Fibroblast of gingiva (primary cell): ENCODE measurements at regions not wholly inside any gene's neighbourhood (a gene's known extent, or its start where the extent isn't known, plus 50 kb on each side); places are given as distances from the start of the nearest gene placed in this dataset.
A peak's percentile ranks its signal among the peaks of the same experiment; 100 is the strongest.
"Not testable (repeated sequence)": the region's sequence is repeated elsewhere in the genome, so short reads cannot be mapped to it uniquely, and the experiment has no call there.

Experiments used
- DNase-seq: peaks from one replicate; pipeline ENCODE4 v3.0.0-alpha.2; 2011; ENCODE audit warnings: low read depth

- peak; percentile 51 for DNase-seq
These were observed 405.4 kb upstream of the ACTBL2 start for GRCh38 chr5:57887851-57888621.

DNA sequence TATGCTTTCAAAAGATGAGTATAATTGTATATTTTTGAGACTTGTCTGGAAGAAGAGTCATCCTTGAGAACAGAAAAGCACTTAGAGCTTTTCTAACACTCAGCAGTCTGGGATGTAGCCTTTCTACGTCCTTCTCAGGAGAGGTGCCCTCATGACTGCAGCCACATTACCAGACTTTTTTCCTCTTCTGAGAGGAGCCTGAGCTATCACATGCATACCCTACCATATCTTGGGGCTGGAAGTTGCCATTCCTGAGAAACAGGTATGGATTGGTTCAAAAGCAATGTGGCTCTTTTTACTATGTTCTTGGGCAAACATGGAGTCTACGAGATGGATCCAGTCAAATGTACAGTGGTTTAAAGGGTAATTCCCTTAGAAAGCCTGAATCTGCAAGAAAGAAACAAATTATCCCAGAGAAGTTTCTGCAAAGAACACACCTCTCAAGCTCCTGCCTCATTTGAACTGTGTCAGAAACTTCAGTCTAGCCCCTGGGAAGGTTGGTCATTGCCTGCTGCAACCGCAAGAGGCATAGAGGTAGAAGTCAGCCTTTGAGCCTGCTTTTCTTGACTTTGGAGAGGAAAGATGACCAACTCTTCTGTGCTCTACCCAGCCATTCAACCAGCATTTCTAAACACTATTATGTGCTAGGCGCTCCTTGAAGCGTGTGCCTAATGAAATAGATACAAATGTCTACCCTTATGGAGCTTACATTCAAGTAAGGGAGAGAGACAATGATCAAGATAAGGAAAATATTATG, 401.9 kb upstream of the ACTBL2 start:
- DNase-seq: no peak

GRCh38 chr5:57880216-57880615, 397.6 kb upstream of the ACTBL2 start:
- no peak for DNase-seq

GRCh38 chr5:57878301-57878722, 395.7 kb upstream of the ACTBL2 start:
- no peak for DNase-seq

GRCh38 chr5:57871496-57871895, 388.9 kb upstream of the ACTBL2 start:
- DNase-seq: no peak

GRCh38 chr5:57870267-57870666, 387.7 kb upstream of the ACTBL2 start:
- not testable (repeated sequence) for DNase-seq

DNA sequence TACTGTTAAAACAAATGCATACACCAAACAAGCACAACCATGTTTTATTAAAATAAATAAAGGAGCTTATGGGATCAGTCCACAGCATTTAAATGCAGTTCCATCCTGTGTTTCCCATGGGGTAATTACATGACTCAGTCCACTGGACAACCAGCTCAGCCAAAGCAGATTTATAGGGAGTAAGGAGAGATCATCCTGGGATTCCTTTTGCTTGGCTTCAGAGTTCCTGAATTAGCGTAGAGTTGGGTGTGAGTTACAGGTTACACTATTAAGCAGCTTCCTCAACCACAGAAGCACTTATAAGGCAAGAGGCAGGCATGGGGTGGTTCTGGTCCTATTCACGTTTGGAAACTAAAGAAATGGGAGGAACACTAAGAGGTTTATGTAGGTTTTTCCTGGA, 381.1 kb upstream of the ACTBL2 start:
- DNase-seq: no peak

- no peak for DNase-seq
These were observed 380.3 kb upstream of the ACTBL2 start for GRCh38 chr5:57862942-57863341.

GRCh38 chr5:57862471-57862911, 379.9 kb upstream of the ACTBL2 start:
- DNase-seq: no peak

DNA sequence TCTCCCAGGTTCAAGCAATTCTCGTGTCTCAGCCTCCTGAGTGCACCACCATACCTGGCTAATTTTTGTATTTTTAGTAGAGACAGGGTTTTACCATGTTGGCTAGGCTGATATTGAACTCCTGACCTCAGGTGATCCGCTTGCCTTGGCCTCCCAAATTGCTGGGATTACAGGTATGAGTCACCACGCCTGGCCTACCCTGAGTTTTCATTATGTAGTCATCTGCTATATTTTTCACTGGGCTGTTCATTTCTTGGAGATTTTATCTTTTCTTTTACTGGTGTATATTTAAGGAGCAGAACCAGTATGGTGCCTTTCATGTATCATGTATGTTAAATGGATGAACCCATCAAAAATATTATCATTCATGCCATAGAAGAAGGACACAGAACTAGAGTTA, 377.0 kb upstream of the ACTBL2 start:
- DNase-seq: no peak

DNA sequence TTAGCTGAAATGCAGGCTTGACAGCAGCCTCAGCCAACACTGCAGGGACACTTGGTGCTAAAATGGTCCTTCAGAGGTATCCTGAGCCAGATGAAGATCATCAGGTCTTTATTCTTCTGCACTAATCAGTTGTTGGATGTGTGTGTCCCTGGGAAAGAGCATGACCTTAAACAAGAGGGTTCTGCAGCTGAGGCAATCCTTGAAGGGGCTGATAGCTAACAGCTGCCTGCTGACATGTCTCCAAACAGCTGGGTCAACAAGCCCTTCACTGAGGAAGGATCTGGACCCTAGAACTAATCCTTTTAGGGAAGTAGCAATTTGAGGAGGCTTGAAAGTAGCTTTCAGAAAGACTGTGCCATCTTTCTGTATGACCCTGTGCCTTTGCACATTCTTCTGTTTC, 376.3 kb upstream of the ACTBL2 start:
- no peak for DNase-seq

DNA sequence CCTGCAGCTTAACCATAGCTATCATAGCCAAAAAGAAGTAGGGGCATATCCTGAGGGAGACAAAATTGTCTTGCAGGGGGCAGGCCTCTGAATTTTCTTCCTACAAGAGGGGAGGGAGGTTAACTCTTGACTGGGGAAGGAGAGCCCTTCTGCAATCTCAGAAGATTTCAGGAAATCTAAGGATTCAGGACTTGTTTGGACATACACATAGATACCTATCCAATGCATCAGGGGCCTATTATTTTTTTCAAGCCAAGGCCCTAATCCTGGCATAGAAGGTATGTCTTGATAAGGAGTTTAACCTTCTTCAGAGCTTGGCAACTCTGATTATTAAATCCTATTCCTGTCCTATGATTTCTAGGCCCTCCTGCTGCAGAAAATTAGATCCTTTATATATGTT, 375.1 kb upstream of the ACTBL2 start:
- no peak for DNase-seq

DNA sequence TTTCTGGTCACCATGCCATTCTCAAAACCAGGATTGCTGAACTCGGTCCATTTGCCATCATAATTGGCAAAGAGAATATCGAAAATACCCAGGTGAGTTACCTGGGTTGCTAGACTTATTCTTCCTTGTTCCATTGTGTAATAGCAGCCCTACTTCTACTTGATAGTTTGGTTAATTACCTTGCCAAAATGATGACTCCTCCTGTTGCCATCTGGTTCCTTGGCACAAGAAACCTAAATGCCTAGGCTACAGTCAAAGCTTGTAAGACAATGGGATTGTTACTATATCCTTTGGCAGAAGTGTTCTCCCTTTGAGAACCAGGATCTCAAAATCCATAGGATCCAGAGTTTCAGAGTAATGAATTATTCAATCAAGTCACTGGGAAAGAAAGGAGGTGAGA, 373.2 kb upstream of the ACTBL2 start:
- DNase-seq: no peak

DNA sequence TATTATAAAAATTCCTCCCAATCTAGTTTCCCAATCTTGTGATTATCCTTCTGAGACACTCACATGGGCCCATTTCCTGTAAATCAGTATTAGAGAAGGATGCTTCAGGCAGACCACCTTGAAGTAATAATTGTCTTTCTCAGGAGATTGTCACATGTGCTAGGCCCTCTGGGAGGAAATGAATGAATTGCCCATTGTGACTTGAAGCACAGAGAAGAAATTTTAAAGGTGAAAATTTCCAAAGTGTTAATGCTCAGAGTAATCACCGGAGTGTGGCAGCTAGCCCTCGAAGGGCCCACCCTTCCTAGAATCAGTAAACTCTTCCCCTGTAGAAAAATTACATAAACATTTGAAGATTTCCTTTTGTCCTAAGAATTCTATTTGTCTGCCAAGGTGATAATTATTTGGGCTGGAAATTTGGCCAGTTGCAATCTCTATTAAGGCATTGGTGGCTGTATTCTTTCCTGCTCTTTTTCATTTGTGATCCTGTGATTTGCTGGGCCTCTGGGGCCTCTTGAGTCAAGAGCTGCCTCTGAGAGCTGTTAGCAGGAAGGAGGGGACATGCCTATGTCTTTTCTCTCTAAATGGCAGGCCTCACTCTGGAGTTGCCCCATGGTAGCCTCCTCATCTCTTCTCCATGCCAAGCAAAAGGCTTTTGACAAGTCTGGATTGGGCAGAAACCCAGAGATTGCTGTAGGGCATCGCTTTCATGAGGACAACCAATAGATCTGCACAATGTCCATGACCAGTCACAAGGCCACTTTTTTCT, 371.5 kb upstream of the ACTBL2 start:
- DNase-seq: no peak

DNA sequence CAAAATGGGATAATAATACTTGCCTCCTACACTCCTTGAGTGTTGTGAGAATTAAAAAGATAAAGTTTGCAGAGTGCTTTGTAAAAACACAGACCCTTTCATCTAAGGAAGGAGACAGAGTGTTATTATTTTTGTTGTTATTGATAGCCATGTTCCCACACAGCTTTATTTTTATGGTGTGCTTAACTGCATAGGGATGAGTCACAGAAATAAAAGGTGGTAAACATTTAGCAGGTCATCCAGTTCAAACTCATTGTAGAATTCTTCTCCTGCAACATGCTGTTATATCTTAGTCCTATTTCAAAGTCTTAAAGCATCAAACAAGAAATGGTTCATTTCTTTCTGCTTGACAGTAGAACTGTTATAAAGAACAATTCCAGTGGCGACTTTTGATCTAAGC, 367.5 kb upstream of the ACTBL2 start:
- no peak for DNase-seq

- no peak for DNase-seq
These were observed 362.4 kb upstream of the ACTBL2 start for GRCh38 chr5:57845025-57845424.

- DNase-seq: no peak
These were observed 361.8 kb upstream of the ACTBL2 start for GRCh38 chr5:57844410-57844809.

DNA sequence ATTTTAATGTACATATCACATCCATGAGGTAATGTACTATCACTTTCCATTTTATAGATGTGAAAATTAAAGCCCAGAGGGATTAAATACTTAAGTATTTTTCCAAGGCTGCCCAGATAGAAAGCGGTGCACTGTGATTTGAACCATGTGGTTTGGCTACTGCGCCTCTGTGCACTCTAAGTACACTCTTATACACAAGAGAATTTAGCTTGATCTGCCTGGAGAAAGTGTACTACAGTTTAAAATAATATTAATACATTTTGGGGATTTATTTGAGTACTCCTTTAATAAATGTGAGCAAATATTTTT, 360.4 kb upstream of the ACTBL2 start:
- no peak for DNase-seq

- DNase-seq: no peak
These were observed 359.9 kb upstream of the ACTBL2 start for GRCh38 chr5:57842364-57843058.

DNA sequence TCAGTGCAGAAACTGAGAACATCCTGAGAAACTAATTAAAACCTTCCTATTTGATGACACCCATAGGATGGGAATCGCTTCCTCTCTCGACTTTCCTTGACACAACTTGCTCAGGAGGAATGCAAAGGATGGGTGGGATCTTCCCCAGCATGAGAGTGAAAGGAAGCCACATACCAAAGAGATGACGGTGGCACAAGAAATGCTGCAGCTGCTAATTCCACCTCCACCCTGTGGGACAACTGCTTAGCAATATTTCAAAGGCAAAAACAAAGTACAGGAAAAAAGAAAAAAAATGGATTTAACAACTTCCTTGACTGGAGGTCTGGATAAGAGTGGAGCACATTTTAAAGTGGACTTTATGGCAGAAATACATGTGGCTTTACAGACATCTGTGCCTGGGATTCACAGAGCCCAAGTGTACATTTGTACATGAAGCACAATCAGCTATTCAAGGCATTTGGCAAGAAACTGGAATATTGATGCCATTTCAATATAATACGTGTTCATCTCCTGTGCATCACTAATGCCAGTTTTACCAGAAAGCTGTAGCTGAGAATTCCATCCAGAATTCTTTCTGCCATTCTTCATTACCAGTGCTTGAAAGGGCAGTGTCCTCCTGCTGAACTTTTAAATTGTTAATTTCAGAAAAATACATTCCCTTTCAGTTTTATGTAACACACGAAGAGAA, 359.2 kb upstream of the ACTBL2 start:
- DNase-seq: peak; percentile 84

- no peak for DNase-seq
These were observed 356.9 kb upstream of the ACTBL2 start for GRCh38 chr5:57839437-57840079.
